Karpas-422 (cell line): ENCODE measurements at regions not wholly inside any gene's neighbourhood (a gene's known extent, or its start where the extent isn't known, plus 50 kb on each side); places are given as distances from the start of the nearest gene placed in this dataset.

ENCODE experiments used
- DNase-seq: peaks from one replicate; pipeline ENCODE4 v3.0.0-alpha.2; 2015
- H2AFZ ChIP-seq: fragments of 200-600 bp; sonication (generic); 2 replicates; pipeline ENCODE4 v1.6.1; 2014; ENCODE audit warnings: antibody characterized with exemption, low read length, mixed read lengths
- H3K27ac ChIP-seq: fragments of 200-600 bp; sonication (generic); 2 replicates; pipeline ENCODE4 v1.5.1; 2014; ENCODE audit warnings: mild to moderate bottlenecking, low read length, moderate library complexity
- H3K27me3 ChIP-seq: fragments of 200-600 bp; sonication (generic); 2 replicates; pipeline ENCODE4 v1.6.1; 2014; ENCODE audit warnings: low read length, mixed read lengths
- H3K36me3 ChIP-seq: fragments of 200-600 bp; sonication (generic); 2 replicates; pipeline ENCODE4 v1.6.1; 2014; ENCODE audit warnings: low read length, mixed read lengths; ENCODE audit not compliant: insufficient read depth
- H3K4me1 ChIP-seq: fragments of 200-600 bp; sonication (generic); 2 replicates; pipeline ENCODE4 v1.6.1; 2014; ENCODE audit warnings: mild to moderate bottlenecking, low read length, mixed read lengths
- H3K4me2 ChIP-seq: fragments of 200-600 bp; sonication (generic); 2 replicates; pipeline ENCODE4 v1.6.1; 2014; ENCODE audit warnings: low read length, low read depth, mild to moderate bottlenecking; ENCODE audit not compliant: poor library complexity, severe bottlenecking
- H3K4me3 ChIP-seq: fragments of 200-600 bp; sonication (generic); 2 replicates; pipeline ENCODE4 v1.5.1; 2014; ENCODE audit warnings: mild to moderate bottlenecking, antibody characterized with exemption, low read length, mixed read lengths
- H3K79me2 ChIP-seq: fragments of 200-600 bp; sonication (generic); 2 replicates; pipeline ENCODE4 v1.6.1; 2014; ENCODE audit warnings: mild to moderate bottlenecking, low read length, mixed read lengths
- H3K9ac ChIP-seq: fragments of 200-600 bp; sonication (generic); 2 replicates; pipeline ENCODE4 v1.6.0; 2014; ENCODE audit warnings: low read length
- H3K9me2 ChIP-seq: fragments of 200-600 bp; sonication (generic), shearing (Covaris generic); replicated peaks from 2 replicates; pipeline ENCODE4 v1.6.0; 2014; ENCODE audit warnings: mild to moderate bottlenecking, low read length, moderate library complexity; ENCODE audit not compliant: insufficient read depth
- H3K9me3 ChIP-seq: fragments of 300-700, 200-600 bp; sonication (generic); 2 replicates; pipeline ENCODE4 v1.6.1; 2014; ENCODE audit warnings: low read length, mixed read lengths
- H4K20me1 ChIP-seq: fragments of 200-600 bp; sonication (generic); 2 replicates; pipeline ENCODE4 v1.6.1; 2014; ENCODE audit warnings: mild to moderate bottlenecking, antibody characterized with exemption, low read length, low read depth; ENCODE audit not compliant: insufficient read depth

- Histone ChIP-seq H3K4me3 (no peak overlapping the region), H3K4me2 (no peak overlapping the region), H3K36me3 (no peaks in the 10 kb centered on the region), H3K27me3 (no peaks in the 10 kb centered on the region), H2AFZ (no peak overlapping the region), H3K27ac (no peak overlapping the region), H3K9me3 (peaks cover 28% of the 10 kb centered on the region), H3K79me2 (no peaks in the 10 kb centered on the region), H3K4me1 (no peaks in the 10 kb centered on the region), H3K9me2 (no peaks in the 10 kb centered on the region), H3K9ac (no peak overlapping the region), H4K20me1 (no peaks in the 10 kb centered on the region)
- DNase-seq = no peak
These were observed 394.4 kb downstream of the DOK5 start for GRCh38 chr20:54869765-54870164.

- peaks cover 35% of the 10 kb centered on the region for H3K9me3 ChIP-seq
- H3K4me2 ChIP-seq = no peak overlapping the region
- H3K27ac ChIP-seq = no peak overlapping the region
- H3K27me3 ChIP-seq = no peaks in the 10 kb centered on the region
- H3K4me3 ChIP-seq = no peak overlapping the region
- H3K4me1 ChIP-seq = no peaks in the 10 kb centered on the region
- no peak overlapping the region for H2AFZ ChIP-seq
- H4K20me1 ChIP-seq = no peaks in the 10 kb centered on the region
- no peaks in the 10 kb centered on the region for H3K79me2 ChIP-seq
- H3K9me2 ChIP-seq = no peaks in the 10 kb centered on the region
- no peak overlapping the region for H3K9ac ChIP-seq
- no peaks in the 10 kb centered on the region for H3K36me3 ChIP-seq
- no peak for DNase-seq
These were observed 389.9 kb downstream of the DOK5 start for GRCh38 chr20:54865273-54865672.

- no peak overlapping the region for H3K4me2 ChIP-seq
- no peak for DNase-seq
- H3K9me2 ChIP-seq = no peaks in the 10 kb centered on the region
- no peaks in the 10 kb centered on the region for H3K27me3 ChIP-seq
- H3K36me3 ChIP-seq = no peaks in the 10 kb centered on the region
- H2AFZ ChIP-seq = no peak overlapping the region
- H3K4me3 ChIP-seq = no peak overlapping the region
- H3K9me3 ChIP-seq = peaks cover 36% of the 10 kb centered on the region
- no peak overlapping the region for H3K27ac ChIP-seq
- H3K9ac ChIP-seq = no peak overlapping the region
- no peaks in the 10 kb centered on the region for H4K20me1 ChIP-seq
- no peaks in the 10 kb centered on the region for H3K4me1 ChIP-seq
- no peaks in the 10 kb centered on the region for H3K79me2 ChIP-seq
These were observed 385.3 kb downstream of the DOK5 start for GRCh38 chr20:54860716-54861115.

GRCh38 chr20:54856202-54856601 is 380.8 kb downstream of the DOK5 start:
- Histone ChIP-seq H3K9me3 (peaks cover 27% of the 10 kb centered on the region), H3K4me1 (no peaks in the 10 kb centered on the region), H3K4me3 (no peak overlapping the region), H4K20me1 (no peaks in the 10 kb centered on the region), H3K27me3 (no peaks in the 10 kb centered on the region), H3K27ac (no peak overlapping the region), H3K4me2 (no peak overlapping the region), H3K9me2 (no peaks in the 10 kb centered on the region), H3K9ac (no peak overlapping the region), H2AFZ (no peak overlapping the region), H3K79me2 (no peaks in the 10 kb centered on the region), H3K36me3 (no peaks in the 10 kb centered on the region)
- DNase-seq = no peak

- H3K9ac ChIP-seq = no peak overlapping the region
- H4K20me1 ChIP-seq = no peaks in the 10 kb centered on the region
- H3K4me2 ChIP-seq = no peak overlapping the region
- no peaks in the 10 kb centered on the region for H3K4me1 ChIP-seq
- no peaks in the 10 kb centered on the region for H3K27me3 ChIP-seq
- H3K27ac ChIP-seq = no peak overlapping the region
- H2AFZ ChIP-seq = no peak overlapping the region
- H3K79me2 ChIP-seq = no peaks in the 10 kb centered on the region
- peaks cover 19% of the 10 kb centered on the region for H3K9me3 ChIP-seq
- H3K9me2 ChIP-seq = no peaks in the 10 kb centered on the region
- no peaks in the 10 kb centered on the region for H3K36me3 ChIP-seq
- DNase-seq = no peak
- H3K4me3 ChIP-seq = no peak overlapping the region
These were observed 374.3 kb downstream of the DOK5 start for GRCh38 chr20:54849741-54850140.

GRCh38 chr20:54848984-54849538 is 373.7 kb downstream of the DOK5 start:
- H3K27ac ChIP-seq = no peak overlapping the region
- no peaks in the 10 kb centered on the region for H3K4me1 ChIP-seq
- no peaks in the 10 kb centered on the region for H3K36me3 ChIP-seq
- H4K20me1 ChIP-seq = no peaks in the 10 kb centered on the region
- no peaks in the 10 kb centered on the region for H3K27me3 ChIP-seq
- no peaks in the 10 kb centered on the region for H3K9me2 ChIP-seq
- H2AFZ ChIP-seq = no peak overlapping the region
- no peak overlapping the region for H3K4me3 ChIP-seq
- no peak overlapping the region for H3K4me2 ChIP-seq
- no peaks in the 10 kb centered on the region for H3K79me2 ChIP-seq
- no peak for DNase-seq
- no peak overlapping the region for H3K9ac ChIP-seq
- H3K9me3 ChIP-seq = peaks cover 17% of the 10 kb centered on the region

GRCh38 chr20:54848262-54848661 is 372.9 kb downstream of the DOK5 start:
- no peaks in the 10 kb centered on the region for H3K79me2 ChIP-seq
- no peak overlapping the region for H3K9ac ChIP-seq
- no peak overlapping the region for H3K4me3 ChIP-seq
- H3K4me1 ChIP-seq = no peaks in the 10 kb centered on the region
- no peaks in the 10 kb centered on the region for H4K20me1 ChIP-seq
- no peak for DNase-seq
- no peaks in the 10 kb centered on the region for H3K27me3 ChIP-seq
- no peak overlapping the region for H3K27ac ChIP-seq
- no peak overlapping the region for H2AFZ ChIP-seq
- peaks cover 15% of the 10 kb centered on the region for H3K9me3 ChIP-seq
- no peak overlapping the region for H3K4me2 ChIP-seq
- H3K9me2 ChIP-seq = no peaks in the 10 kb centered on the region
- H3K36me3 ChIP-seq = no peaks in the 10 kb centered on the region

GRCh38 chr20:54846948-54847347 is 371.6 kb downstream of the DOK5 start:
- Histone ChIP-seq H3K9ac (no peak overlapping the region), H3K36me3 (no peaks in the 10 kb centered on the region), H3K9me2 (no peaks in the 10 kb centered on the region), H3K9me3 (peaks cover 12% of the 10 kb centered on the region), H3K4me2 (no peak overlapping the region), H3K27me3 (no peaks in the 10 kb centered on the region), H3K4me1 (no peaks in the 10 kb centered on the region), H2AFZ (no peak overlapping the region), H3K4me3 (no peak overlapping the region), H3K27ac (no peak overlapping the region), H4K20me1 (no peaks in the 10 kb centered on the region), H3K79me2 (no peaks in the 10 kb centered on the region)
- DNase-seq = no peak

GRCh38 chr20:54844346-54844745 is 369.0 kb downstream of the DOK5 start:
- Histone ChIP-seq H3K4me1 (no peaks in the 10 kb centered on the region), H2AFZ (no peak overlapping the region), H3K27ac (no peak overlapping the region), H3K27me3 (no peaks in the 10 kb centered on the region), H3K79me2 (no peaks in the 10 kb centered on the region), H3K9me3 (0 out of 2 replicates have a peak, but pooled peaks cover 3% of the 10 kb centered on the region), H3K9me2 (no peaks in the 10 kb centered on the region; the same call in 1 of the 2 replicates), H3K4me2 (no peak overlapping the region), H3K4me3 (no peak overlapping the region), H3K9ac (no peak overlapping the region), H3K36me3 (no peaks in the 10 kb centered on the region), H4K20me1 (no peaks in the 10 kb centered on the region)
- no peak for DNase-seq
